Peyer's patch (tissue), 4 donors: ENCODE measurements at regions not wholly inside any gene's neighbourhood (a gene's known extent, or its start where the extent isn't known, plus 50 kb on each side); places are given as distances from the start of the nearest gene placed in this dataset.

ENCODE experiments used
- POLR2A ChIP-seq, 2 donors: fragments of 450-650 bp; IDR thresholded peaks; one replicate each; pipeline ENCODE4 v1.5.1; 2017; ENCODE audit warnings: antibody characterized with exemption in 2 of 2, mild to moderate bottlenecking in 2 of 2, moderate library complexity in 2 of 2
- TF ChIP-seq, protein P1 (sequence below), 6 experiments: fragments of 450-650 bp in 4 of 6; fragments of 200-600 bp in 2 of 6; sonication (generic) in 1 of 6; IDR thresholded peaks; one replicate each; pipeline ENCODE4 v1.5.1; 2017 to 2019; ENCODE audit warnings: antibody characterized with exemption in 6 of 6, mild to moderate bottlenecking in 3 of 6, moderate library complexity in 1 of 6

DNA sequence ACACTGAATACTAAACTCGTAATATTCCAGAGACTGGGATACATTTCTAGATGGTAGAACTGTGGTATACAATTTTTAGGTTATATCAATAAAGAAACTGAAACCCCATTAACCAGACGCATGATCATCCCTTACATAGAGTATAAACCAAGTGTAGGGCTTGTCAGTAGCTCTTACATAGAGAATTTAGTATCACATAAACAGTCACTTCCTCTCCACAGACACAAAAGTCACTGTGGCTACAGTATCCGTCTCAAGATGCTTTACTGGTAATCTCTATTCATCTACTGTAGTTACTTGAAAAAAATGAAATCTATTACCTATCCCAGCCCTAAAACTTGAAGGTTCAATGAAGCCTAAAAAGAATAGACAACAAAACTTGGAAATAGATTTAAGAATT, 252.3 kb upstream of the TMPRSS15 start:
- no peak for TF ChIP-seq POLR2A (IDR thresholded peaks at IDR 0.05)
- TF ChIP-seq, protein P1, sequence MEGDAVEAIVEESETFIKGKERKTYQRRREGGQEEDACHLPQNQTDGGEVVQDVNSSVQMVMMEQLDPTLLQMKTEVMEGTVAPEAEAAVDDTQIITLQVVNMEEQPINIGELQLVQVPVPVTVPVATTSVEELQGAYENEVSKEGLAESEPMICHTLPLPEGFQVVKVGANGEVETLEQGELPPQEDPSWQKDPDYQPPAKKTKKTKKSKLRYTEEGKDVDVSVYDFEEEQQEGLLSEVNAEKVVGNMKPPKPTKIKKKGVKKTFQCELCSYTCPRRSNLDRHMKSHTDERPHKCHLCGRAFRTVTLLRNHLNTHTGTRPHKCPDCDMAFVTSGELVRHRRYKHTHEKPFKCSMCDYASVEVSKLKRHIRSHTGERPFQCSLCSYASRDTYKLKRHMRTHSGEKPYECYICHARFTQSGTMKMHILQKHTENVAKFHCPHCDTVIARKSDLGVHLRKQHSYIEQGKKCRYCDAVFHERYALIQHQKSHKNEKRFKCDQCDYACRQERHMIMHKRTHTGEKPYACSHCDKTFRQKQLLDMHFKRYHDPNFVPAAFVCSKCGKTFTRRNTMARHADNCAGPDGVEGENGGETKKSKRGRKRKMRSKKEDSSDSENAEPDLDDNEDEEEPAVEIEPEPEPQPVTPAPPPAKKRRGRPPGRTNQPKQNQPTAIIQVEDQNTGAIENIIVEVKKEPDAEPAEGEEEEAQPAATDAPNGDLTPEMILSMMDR (IDR thresholded peaks at IDR 0.05), result no peak
